Transverse colon (tissue), 4 donors: ENCODE measurements at regions not wholly inside any gene's neighbourhood (a gene's known extent, or its start where the extent isn't known, plus 50 kb on each side); places are given as distances from the start of the nearest gene placed in this dataset.

Experiments used
- DNase-seq: peaks from one replicate; pipeline ENCODE4 v3.0.0-alpha.2; 2019
- H3K27ac ChIP-seq, 4 donors: fragments of 200-600 bp; sonication (generic); 2 replicates each; pipeline ENCODE4 v1.5.1; 2016 to 2018; ENCODE audit warnings: inconsistent platforms in 4 of 4
- H3K27me3 ChIP-seq: fragments of 200-600 bp; sonication (generic); 2 replicates; pipeline ENCODE4 v1.5.1; 2017; ENCODE audit warnings: inconsistent platforms
- H3K36me3 ChIP-seq, 4 donors: fragments of 200-600 bp; sonication (generic); 2 replicates each; pipeline ENCODE4 v1.5.1; 2017 to 2019; ENCODE audit warnings: inconsistent platforms in 4 of 4
- H3K4me1 ChIP-seq, 4 donors: fragments of 200-600 bp; sonication (generic); 2 replicates each; pipeline ENCODE4 v1.5.1; 2017 to 2020; ENCODE audit warnings: inconsistent platforms in 4 of 4
- H3K4me3 ChIP-seq, 4 donors: fragments of 200-600 bp; sonication (generic); 1 replicate in 1 of 4; 2 replicates in 3 of 4; pipeline versions ENCODE4 v1.5.1 to v1.6.1; 2017 to 2019; ENCODE audit warnings: inconsistent platforms in 4 of 4
- H3K9me3 ChIP-seq, 2 donors: fragments of 200-600 bp; sonication (generic); 2 replicates each; pipeline ENCODE4 v1.5.1; 2017 to 2019; ENCODE audit warnings: inconsistent platforms in 2 of 2
- EP300 ChIP-seq: sonication (generic); formaldehyde crosslinking; IDR thresholded peaks from one replicate; pipeline ENCODE4 v1.6.1; 2017; ENCODE audit warnings: antibody characterized with exemption, low read depth
- POLR2A ChIP-seq: fragments of 450-650 bp; IDR thresholded peaks from one replicate; pipeline ENCODE4 v1.6.1; 2016; ENCODE audit warnings: antibody characterized with exemption, mild to moderate bottlenecking, moderate library complexity
- POLR2AphosphoS5 ChIP-seq, 3 donors: sonication (generic); formaldehyde crosslinking; IDR thresholded peaks; one replicate each; pipeline ENCODE4 v1.6.1; 2016; ENCODE audit warnings: antibody characterized with exemption in 3 of 3
- WGBS, 2 donors: methylation state at CpG; one replicate each; pipeline ENCODE4 v1.1.5; 2018; ENCODE audit warnings: low coverage in 1 of 2; 5-methylcytosine and 5-hydroxymethylcytosine counted together
- in situ Hi-C, 4 donors: fragments of 200-750 bp; cut with MboI; loops; one replicate each; pipeline versions ENCODE4 v1.15.0 to v1.15.1; 2017; ENCODE audit warnings: low sequenced_read_pairs in 3 of 4, low pct_ligation_motif_present in 1 of 4, low pct_unique_long_range_greater_than_20kb in 1 of 4
- intact Hi-C: fragments of 100-400 bp; cut with DNase I; formaldehyde crosslinking; loops from one replicate; pipeline ENCODE4 v1.15.1; 2023; ENCODE audit warnings: low total_unique reads
- TF ChIP-seq, protein P1 (sequence below), 5 experiments: fragments of 200-600 bp in 3 of 5; fragments of 450-650 bp in 2 of 5; sonication (generic) in 3 of 5; IDR thresholded peaks; 1 replicate in 2 of 5; 2 replicates in 3 of 5; pipeline ENCODE4 v1.5.1; 2016 to 2017; ENCODE audit warnings: antibody characterized with exemption in 5 of 5, inconsistent platforms in 3 of 5, mild to moderate bottlenecking in 2 of 5, moderate library complexity in 1 of 5

DNA sequence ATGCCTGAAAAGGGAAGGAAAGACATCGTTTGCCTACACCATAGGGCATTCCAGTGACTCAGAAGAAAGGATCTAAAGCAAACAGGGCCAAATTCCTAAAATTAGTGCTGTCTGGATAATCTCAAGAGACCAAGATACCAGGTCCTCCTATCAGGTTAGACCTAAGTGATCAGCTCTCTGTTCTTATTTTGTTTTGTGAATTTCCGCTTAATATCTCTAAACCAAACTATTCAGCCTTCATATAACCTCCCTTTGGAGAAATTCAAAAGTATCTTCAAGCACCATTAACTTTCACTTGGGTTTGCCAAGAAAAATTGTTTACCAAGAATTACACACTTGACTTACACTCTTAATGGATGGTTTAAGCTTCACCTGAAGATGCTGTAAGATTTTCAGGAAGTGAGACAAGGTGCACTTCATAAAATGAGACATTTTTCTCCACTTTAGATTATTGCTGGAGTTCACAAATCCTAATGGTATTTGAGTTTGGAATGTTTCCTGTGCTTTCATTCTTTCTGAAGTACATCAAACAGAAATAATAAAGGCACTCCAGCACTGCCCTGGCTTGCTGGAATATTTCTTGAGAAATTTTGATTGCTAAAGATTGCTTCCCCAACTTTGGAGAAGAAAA, 376.1 kb downstream of the LMO7 start:
- Histone ChIP-seq H3K27me3 (no peaks in the 10 kb centered on the region), H3K4me1 (peaks cover 0 to 3% (median 0%) of the 10 kb centered on the region in 4 donors), H3K4me3 (no peak overlapping the region), H3K27ac (no peak overlapping the region), H3K9me3 (no peaks in the 10 kb centered on the region), H3K36me3 (no peaks in the 10 kb centered on the region)
- intact Hi-C loops: no loop called here
- DNase-seq: no peak
- in situ Hi-C loops: loop anchor here in 1 of 4 donors (25.0 kb wide), 1 partner anchor 325 kb away; no protein-coding TSS in a partner anchor
- TF ChIP-seq POLR2A (no peak), EP300 (no peak)
- TF ChIP-seq, protein P1, sequence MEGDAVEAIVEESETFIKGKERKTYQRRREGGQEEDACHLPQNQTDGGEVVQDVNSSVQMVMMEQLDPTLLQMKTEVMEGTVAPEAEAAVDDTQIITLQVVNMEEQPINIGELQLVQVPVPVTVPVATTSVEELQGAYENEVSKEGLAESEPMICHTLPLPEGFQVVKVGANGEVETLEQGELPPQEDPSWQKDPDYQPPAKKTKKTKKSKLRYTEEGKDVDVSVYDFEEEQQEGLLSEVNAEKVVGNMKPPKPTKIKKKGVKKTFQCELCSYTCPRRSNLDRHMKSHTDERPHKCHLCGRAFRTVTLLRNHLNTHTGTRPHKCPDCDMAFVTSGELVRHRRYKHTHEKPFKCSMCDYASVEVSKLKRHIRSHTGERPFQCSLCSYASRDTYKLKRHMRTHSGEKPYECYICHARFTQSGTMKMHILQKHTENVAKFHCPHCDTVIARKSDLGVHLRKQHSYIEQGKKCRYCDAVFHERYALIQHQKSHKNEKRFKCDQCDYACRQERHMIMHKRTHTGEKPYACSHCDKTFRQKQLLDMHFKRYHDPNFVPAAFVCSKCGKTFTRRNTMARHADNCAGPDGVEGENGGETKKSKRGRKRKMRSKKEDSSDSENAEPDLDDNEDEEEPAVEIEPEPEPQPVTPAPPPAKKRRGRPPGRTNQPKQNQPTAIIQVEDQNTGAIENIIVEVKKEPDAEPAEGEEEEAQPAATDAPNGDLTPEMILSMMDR (IDR thresholded peaks at IDR 0.05): no peak
- WGBS, 2 donors: 81 to 100% methylated on average over 2 of the region's 2 CpGs

DNA sequence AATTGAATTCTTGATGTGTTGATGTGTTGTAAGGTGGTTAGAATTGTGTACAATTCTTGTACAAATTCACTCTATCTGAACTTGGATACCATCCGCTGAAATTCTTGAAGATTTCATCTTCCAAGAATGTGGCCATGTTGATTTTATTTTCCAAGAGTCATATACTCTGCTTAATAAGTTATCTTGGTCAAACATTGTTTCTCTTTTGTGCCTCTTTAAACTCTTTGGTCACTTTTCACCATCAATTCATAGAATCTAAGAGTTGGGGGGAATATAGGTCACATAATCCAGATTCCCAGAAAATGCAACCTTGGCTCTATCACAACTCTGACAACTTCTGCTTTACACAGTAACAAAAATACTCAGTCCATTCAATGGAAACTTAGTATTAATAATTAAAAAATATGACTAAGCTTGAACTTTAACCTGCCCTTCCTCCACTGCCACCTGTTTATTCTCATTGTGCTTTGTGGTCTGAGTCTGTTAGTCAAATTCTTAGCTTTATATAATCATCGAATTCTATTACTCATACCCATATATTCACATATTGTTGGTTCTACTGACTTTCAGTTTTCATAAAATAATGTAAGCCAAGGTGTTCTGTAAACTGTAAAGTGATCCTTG, 373.2 kb downstream of the LMO7 start:
- Histone ChIP-seq H3K36me3 (no peaks in the 10 kb centered on the region), H3K4me3 (no peak overlapping the region), H3K27ac (no peak overlapping the region), H3K27me3 (no peaks in the 10 kb centered on the region), H3K4me1 (peaks cover 0 to 3% (median 0%) of the 10 kb centered on the region in 4 donors), H3K9me3 (no peaks in the 10 kb centered on the region)
- WGBS, 2 donors: 40 to 55% methylated on average over 2 of the region's 2 CpGs
- in situ Hi-C loops: loop anchor here in 1 of 4 donors (25.0 kb wide), 1 partner anchor 322 kb away; no protein-coding TSS in a partner anchor
- no peak for DNase-seq
- TF ChIP-seq POLR2AphosphoS5 (IDR thresholded peaks at IDR 0.05) (no peak), POLR2A (no peak), EP300 (no peak)
- TF ChIP-seq, protein P1 (IDR thresholded peaks at IDR 0.05): no peak
- intact Hi-C loops: no loop called here

GRCh38 chr13:76004416-76004815, 368.3 kb downstream of the LMO7 start:
- no peaks in the 10 kb centered on the region for H3K9me3 ChIP-seq
- 76 to 83% methylated on average over 2 of the region's 2 CpGs for WGBS, 2 donors
- H3K36me3 ChIP-seq: no peaks in the 10 kb centered on the region
- in situ Hi-C loops: loop anchor here in 1 of 4 donors (25.0 kb wide), 1 partner anchor 317 kb away; no protein-coding TSS in a partner anchor
- TF ChIP-seq EP300 (no peak), POLR2AphosphoS5 (IDR thresholded peaks at IDR 0.05) (no peak), POLR2A (no peak)
- no peak overlapping the region for H3K27ac ChIP-seq
- no peaks in the 10 kb centered on the region for H3K4me1 ChIP-seq
- no peaks in the 10 kb centered on the region for H3K27me3 ChIP-seq
- no peak for DNase-seq
- H3K4me3 ChIP-seq: no peak overlapping the region
- intact Hi-C loops: no loop called here

- Histone ChIP-seq H3K27me3 (no peaks in the 10 kb centered on the region), H3K9me3 (no peaks in the 10 kb centered on the region), H3K4me1 (no peaks in the 10 kb centered on the region), H3K27ac (no peak overlapping the region), H3K4me3 (no peak overlapping the region), H3K36me3 (no peaks in the 10 kb centered on the region)
- intact Hi-C loops (no loop called here), in situ Hi-C loops (loop anchor here in 1 of 4 donors (25.0 kb wide), 1 partner anchor 313 kb away; no protein-coding TSS in a partner anchor)
- WGBS, 2 donors: 36 to 43% methylated on average over 1 of the region's 1 CpG
- TF ChIP-seq POLR2A (no peak), EP300 (no peak), POLR2AphosphoS5 (IDR thresholded peaks at IDR 0.05) (no peak)
- TF ChIP-seq, protein P1 (IDR thresholded peaks at IDR 0.05): no peak
- no peak for DNase-seq
These were observed 364.0 kb downstream of the LMO7 start for GRCh38 chr13:76000131-76000530.
